LNCAP (cell line): ENCODE measurements at regions not wholly inside any gene's neighbourhood (a gene's known extent, or its start where the extent isn't known, plus 50 kb on each side); places are given as distances from the start of the nearest gene placed in this dataset.

Source experiments
- TF ChIP-seq, protein P1 (sequence below): fragments of 450-650 bp; IDR thresholded peaks from 2 replicates; pipeline ENCODE4 v1.5.1; 2017; ENCODE audit warnings: mild to moderate bottlenecking

DNA sequence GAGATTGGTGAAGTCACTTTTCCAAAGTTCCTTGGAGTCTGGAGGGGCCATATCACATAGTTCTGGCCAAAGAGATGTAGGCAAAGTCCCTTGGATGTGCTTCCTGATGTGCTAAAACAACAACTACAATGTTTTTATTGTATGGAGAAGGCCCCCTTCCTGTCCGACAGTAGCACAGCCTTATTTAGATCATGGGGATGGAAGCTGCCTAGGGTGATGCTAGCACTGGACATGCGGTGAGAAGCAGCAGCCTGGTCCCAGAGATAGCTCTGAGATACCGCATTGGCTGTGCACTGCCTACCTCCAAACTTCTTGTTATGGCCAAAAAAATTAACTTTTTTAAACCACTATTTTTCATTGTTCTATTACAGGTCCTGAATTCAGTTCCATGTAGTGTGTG lies 137.6 kb downstream of the AQP9 start:
- TF ChIP-seq, protein P1, sequence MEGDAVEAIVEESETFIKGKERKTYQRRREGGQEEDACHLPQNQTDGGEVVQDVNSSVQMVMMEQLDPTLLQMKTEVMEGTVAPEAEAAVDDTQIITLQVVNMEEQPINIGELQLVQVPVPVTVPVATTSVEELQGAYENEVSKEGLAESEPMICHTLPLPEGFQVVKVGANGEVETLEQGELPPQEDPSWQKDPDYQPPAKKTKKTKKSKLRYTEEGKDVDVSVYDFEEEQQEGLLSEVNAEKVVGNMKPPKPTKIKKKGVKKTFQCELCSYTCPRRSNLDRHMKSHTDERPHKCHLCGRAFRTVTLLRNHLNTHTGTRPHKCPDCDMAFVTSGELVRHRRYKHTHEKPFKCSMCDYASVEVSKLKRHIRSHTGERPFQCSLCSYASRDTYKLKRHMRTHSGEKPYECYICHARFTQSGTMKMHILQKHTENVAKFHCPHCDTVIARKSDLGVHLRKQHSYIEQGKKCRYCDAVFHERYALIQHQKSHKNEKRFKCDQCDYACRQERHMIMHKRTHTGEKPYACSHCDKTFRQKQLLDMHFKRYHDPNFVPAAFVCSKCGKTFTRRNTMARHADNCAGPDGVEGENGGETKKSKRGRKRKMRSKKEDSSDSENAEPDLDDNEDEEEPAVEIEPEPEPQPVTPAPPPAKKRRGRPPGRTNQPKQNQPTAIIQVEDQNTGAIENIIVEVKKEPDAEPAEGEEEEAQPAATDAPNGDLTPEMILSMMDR: no peak

DNA sequence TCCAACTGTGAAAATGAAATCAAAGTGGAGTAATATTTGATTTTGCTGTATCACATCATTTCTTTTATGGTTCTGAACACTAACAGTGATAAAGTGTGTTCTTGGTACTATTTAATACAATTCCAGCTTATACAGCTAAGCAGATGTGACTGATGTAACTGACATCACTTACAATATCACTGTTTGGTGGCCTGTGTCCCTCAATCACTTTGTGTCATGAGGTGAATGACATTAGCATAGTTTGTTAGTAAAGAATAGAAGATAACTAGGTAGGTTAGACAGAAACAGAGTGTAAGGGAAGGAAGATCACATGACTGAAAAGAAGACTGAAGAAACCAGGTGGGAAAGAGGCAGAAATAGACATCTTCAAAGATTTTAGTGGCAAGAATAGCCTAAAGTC lies 138.7 kb downstream of the AQP9 start:
- TF ChIP-seq, protein P1: no peak

DNA sequence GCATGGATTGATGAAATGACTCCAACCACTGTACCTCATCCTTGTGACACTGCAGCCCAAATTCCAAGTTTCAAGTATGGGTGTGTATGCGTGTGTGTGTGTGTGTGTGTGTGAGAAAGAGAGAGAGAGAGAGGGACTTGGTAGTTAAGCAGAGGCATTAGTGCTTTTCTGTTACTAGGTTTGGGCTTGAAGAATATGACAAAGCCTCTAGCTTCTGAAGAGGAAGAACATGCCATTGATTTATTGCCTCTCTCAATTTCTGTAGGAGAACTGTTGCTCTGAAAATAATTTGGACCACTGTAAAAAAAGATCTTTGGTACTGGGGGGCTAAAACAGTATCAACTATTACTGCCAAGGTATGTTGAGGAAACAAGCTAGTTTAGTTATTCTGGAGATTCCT lies 139.2 kb downstream of the AQP9 start:
- TF ChIP-seq, protein P1: no peak

DNA sequence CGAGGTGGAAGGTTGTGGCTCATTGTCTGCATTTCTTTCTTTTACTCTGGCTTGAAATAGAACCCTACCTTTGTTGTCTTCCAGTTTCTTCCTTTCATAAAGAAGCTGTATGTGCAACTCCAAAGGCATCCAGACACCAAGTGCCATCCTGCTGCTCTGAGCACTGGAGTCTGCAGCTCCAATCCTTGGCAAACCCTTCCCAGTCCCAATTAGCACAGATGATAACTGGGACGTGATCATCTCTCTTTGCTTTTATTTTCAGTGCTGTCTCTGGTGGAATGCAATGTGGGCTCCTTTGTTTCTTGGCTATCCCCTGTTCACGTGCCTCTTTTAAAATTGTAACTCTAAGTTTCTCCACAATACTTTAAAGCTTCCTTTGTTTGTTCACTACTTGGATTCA lies 140.9 kb downstream of the AQP9 start:
- TF ChIP-seq, protein P1: no peak

DNA sequence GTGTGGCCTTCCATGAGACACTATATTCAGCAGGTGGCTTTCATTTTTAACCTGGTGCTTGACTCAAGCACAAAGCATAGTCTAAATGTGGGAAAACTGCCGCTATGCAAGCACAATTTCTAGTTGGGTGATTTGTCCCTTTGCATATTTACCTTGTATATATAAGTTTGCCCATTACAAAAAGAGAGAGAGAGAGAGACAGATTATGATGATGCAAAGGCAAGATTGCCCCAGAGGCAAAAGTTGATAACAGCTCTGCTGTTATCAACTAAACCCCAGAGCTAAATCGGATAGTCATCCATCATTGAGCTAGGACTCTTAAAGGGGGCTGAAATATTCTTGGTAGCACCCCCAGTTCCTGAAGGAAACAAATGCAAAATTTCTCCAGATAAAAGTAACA lies 141.5 kb downstream of the AQP9 start:
- TF ChIP-seq, protein P1: no peak

DNA sequence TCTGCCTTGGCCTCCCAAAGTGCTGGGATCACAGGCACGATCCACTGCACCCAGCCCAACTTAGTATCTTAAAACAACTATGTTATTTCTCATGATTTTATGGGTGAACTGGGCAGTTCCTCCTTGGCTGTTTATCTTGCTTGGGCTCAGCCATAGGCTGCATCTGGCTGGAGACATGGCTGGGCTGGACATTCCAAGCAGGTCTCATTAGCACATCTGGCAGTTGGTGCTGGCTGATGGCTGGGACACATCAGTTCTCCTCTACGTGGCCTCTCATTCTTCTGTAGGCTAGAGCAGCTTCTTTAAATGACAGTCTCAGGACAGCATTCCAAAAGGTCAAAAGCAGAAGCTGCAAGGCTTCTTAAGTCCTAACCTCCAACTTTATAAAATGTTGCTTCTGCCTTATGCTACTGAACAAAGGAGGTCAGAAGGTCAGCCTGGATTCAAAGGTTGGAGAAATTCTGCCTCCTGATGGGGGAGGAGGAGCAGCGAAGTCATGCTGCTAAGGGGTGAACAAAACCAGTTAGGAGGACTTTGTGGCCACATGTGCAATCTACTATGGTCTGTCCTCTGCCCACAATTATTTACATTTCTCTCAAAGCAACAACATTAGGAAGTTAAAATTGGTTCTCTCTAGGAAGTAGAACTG lies 144.0 kb downstream of the AQP9 start:
- TF ChIP-seq, protein P1: no peak

DNA sequence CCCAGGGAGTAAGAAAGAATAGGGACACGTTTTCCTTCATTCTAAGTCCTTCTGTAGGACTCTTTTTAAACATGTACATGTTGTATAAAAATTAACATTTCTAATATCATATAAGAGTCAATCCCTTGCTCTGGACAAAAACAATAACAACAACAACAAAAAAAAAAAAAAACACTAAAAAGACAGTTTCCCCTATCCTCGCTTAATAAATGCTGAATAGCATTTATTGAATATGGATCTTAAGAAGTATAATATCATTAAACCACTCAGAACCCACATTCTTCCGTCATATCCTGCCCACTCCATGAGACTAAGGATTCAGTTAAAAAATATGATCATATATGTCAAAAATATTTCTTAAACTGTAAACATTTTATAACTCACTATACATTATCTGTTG lies 145.1 kb downstream of the AQP9 start:
- TF ChIP-seq, protein P1: no peak

DNA sequence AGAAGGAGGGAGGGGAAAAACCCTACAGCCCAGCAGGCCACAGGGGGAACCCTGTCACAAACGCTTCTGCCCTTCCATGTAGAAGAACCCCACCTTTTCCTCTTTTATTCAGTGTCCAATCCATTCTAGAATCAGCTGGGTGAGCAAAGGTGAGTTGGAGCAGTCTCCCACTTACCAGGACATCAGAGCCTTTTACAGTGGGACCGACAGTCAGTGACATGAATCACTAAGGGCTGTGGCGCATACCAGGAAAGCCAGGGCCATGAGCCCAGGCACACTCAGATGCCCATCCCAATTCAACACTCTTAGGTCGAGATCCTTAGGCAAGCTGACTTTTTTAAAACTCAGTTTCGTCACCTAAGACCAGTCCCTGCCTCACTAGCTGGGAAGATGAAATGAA lies 146.1 kb downstream of the AQP9 start:
- TF ChIP-seq, protein P1: no peak
